GM12891 (cell line): ENCODE measurements at regions not wholly inside any gene's neighbourhood (a gene's known extent, or its start where the extent isn't known, plus 50 kb on each side); places are given as distances from the start of the nearest gene placed in this dataset.

Source experiments
- DNase-seq: peaks from one replicate; pipeline ENCODE4 v3.0.0; 2011; ENCODE audit warnings: low spot score; ENCODE audit not compliant: insufficient read length
- FAIRE-seq: peaks from 2 replicates; lab custom pipeline; 2011; peaks lifted over from hg19 to GRCh38; lab: Jason Lieb, UNC
- PAX5 ChIP-seq: IDR thresholded peaks from 2 replicates; pipeline ENCODE4 v1.6.1; 2011; ENCODE audit warnings: low read length, moderate library complexity, mild to moderate bottlenecking; ENCODE audit not compliant: insufficient read depth, severe bottlenecking
- POLR2A ChIP-seq: IDR thresholded peaks from 2 replicates; pipeline ENCODE4 v1.6.1; 2011; ENCODE audit warnings: low read depth, low read length, control low read depth
- POLR2AphosphoS5 ChIP-seq: IDR thresholded peaks from 2 replicates; pipeline ENCODE4 v1.6.1; 2011; ENCODE audit warnings: low read depth, low read length, control low read depth
- POU2F2 ChIP-seq: IDR thresholded peaks from 2 replicates; pipeline ENCODE4 v1.6.1; 2011; ENCODE audit warnings: low read depth, mild to moderate bottlenecking, control low read depth, low read length, moderate library complexity
- SPI1 ChIP-seq: IDR thresholded peaks from 2 replicates; pipeline ENCODE4 v1.6.1; 2011; ENCODE audit warnings: low read depth, low read length, control low read depth
- TAF1 ChIP-seq: IDR thresholded peaks from 2 replicates; pipeline ENCODE4 v1.6.1; 2011; ENCODE audit warnings: low read depth, low read length, control low read depth

DNA sequence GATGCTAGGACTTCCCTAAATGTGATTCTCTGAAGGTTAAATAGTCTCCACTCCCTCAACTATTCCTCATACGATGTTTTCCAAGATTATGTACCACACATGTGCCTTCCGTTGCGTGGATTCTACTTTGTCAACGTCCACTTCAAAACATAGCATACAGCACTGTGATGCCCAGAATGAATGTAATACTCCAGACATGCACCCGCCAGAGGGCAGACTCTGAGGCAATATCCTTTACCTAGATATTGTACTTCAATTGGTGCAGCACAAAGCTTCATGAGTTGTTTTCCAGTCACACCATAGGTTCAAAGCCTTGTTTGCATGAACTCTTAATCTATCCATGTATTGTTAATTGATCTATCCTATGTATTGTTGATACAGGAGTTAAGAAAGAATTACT is 201.0 kb upstream of the NABP1 start:
- FAIRE-seq (no peak), DNase-seq (no peak)
- TF ChIP-seq TAF1 (no peak), POU2F2 (no peak), POLR2A (no peak), SPI1 (no peak), POLR2AphosphoS5 (no peak), PAX5 (no peak)

DNA sequence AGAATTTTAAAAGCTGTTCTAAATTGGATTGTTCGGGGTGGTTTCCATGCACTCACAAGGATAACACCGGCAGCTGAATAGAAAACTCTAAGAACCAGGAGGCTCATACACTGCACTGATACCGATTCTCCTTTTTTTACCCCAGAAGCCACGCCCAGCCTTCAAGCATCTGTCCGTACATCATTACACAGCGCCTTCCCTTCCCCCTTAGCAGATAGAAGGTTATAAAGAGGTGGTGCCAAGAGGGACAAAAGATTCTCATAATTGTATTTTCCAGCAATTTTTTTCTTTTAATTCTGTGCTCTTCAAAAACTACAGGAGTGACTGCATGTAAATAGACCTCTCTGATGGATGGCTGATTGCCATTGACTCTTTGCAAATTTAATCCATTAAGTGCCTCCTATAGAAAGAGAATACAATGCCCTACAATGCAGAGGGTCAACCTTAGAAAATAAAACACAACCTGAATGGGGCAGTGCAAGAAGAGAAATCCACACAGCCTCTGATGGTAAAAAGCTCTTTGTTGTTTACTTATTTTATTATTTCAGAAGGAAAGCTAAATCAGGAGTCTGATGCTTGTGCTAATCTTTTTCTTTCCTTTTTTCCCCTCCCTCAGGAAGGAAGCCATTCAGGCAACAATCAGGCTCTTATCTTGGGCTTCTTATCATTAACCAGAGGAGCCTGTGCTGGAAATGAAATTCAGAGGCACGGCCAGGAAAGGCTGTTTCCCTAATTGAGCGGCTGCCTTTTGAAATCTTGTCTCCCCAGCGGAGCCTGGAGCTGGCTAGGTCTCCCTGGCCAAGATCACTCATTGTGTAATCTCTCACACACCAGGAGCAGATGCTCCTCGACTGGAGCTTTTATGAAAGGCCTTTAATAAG is 198.9 kb upstream of the NABP1 start:
- no peak for DNase-seq
- TF ChIP-seq SPI1: no peak
- no peak for TF ChIP-seq TAF1
- no peak for TF ChIP-seq POLR2A
- no peak for TF ChIP-seq PAX5
- TF ChIP-seq POU2F2: no peak
- no peak for TF ChIP-seq POLR2AphosphoS5
- no peak for FAIRE-seq

DNA sequence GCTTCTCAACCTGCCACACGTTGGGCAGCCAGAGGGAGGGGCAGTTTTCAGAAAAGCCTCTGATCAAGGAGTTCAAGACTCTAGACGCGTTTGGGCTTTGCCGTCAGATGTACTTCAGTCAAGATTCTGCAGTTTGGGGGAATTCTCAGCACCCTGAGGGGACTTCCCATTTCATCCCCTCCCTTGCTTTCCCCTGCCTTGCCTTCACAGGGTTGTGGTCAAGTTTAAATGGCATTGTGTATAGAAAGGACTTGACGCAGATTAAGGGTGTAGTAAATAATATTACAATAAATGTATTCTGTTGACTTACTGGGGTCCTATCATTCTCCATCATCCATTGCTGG is 198.3 kb upstream of the NABP1 start:
- FAIRE-seq (no peak), DNase-seq (no peak)
- TF ChIP-seq PAX5 (no peak), TAF1 (no peak), POLR2A (no peak)

DNA sequence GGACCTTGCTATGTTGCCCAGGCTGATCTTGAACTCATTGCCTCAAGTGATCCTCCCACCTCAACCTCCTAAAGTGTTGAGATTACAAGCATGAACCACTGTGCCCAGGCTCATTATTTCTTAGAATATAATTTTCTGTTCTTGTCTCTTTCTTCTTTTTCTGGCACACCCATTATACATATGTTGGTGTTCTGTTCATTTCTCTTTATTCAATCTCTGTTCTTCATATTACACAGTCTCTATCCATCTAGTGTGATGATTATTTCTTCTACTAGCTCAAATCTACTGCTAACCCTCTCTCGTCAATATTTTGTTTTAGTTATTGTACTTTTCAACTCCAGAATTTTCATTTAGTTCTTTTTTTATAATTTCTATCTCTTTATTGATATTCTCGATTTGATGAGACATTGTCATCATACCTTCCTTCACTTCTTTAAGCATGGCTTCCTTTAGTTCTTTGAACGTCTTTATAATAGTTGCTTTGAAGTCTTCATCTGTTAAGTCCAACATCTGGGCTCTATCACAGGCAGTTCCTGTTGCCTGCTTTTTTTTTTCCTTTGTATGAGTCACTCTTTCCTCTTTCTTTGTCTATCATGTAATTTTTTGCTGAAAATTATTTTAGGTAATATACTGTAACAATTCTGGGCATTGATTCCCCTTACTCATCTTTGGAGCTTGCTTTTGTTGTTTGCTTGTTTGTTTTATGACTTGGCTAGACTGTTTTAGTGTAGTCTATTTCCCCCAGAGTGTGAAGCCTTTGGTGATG is 196.4 kb upstream of the NABP1 start:
- TF ChIP-seq TAF1 (no peak), PAX5 (no peak), POU2F2 (no peak), POLR2AphosphoS5 (no peak), POLR2A (no peak), SPI1 (no peak)
- FAIRE-seq: no peak
- DNase-seq: no peak

GRCh38 chr2:191483117-191483516 is 194.8 kb upstream of the NABP1 start:
- FAIRE-seq (no peak), DNase-seq (no peak)
- TF ChIP-seq POLR2AphosphoS5 (no peak), PAX5 (no peak), POU2F2 (no peak), POLR2A (no peak), TAF1 (no peak), SPI1 (no peak)

DNA sequence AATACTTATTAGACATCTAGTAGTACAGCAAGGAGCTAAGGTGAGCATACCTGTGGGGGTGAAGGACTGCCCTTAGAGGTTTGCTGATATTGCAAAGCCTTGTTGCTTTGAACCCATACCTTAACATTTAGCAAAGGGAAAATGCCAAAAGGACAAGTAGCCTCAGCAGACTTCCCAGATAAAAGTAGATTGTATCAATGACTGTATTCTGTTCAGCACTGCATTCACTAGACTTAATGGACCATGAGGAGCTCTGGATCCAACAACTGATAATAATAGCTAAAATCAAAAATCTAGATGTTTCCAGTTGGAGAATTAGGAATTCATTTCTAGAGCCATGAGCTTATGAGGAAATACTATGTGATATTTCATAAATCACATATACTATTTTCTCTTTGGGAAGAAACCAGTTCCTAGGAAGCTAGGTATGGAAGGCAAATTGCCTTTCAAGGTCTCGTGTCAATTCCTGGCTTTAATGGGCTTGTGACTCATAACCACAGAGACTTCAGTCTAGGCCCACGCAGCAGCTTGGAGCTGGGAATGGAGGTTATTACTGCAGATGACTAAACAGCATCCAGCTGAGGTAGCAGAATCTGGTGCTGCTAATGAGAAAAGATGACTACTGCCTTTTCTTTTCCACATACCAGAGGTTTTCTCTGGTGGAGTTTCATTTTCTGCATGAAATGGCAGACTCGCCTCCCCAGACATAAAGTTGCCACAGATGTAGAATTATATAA is 191.2 kb upstream of the NABP1 start:
- no peak for FAIRE-seq
- no peak for DNase-seq
- TF ChIP-seq SPI1: no peak
- no peak for TF ChIP-seq POU2F2
- TF ChIP-seq POLR2AphosphoS5: no peak

- FAIRE-seq (no peak), DNase-seq (no peak)
- TF ChIP-seq PAX5 (no peak), TAF1 (no peak), POU2F2 (no peak), POLR2AphosphoS5 (no peak), SPI1 (no peak), POLR2A (no peak)
These were observed 189.8 kb upstream of the NABP1 start for GRCh38 chr2:191488135-191488534.

GRCh38 chr2:191489177-191489576 is 188.8 kb upstream of the NABP1 start:
- FAIRE-seq: no peak
- no peak for TF ChIP-seq POLR2A
- no peak for TF ChIP-seq SPI1
- TF ChIP-seq POU2F2: no peak
- TF ChIP-seq PAX5: no peak
- no peak for TF ChIP-seq POLR2AphosphoS5
- no peak for DNase-seq

DNA sequence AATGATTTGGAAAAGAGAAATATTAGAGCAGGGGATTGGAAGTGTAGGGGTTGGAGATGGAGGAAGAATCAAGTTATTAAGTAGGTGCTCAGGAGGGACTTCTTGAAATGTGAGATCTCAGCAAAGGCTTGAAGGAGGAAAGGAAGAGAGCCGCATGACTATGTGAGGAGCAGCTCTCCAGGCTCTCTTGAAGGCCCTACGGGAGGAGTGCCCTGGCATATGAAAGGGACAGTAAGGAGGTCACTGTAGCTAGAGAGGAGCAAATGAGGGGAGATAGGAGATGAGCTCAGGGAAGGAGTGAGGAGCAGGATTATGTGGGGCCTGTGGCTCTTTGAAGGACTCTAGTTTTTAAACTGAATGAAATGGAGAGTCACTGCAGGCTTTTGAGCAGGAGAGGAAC is 181.1 kb upstream of the NABP1 start:
- TF ChIP-seq PAX5 (no peak), TAF1 (no peak), SPI1 (no peak), POLR2AphosphoS5 (no peak), POU2F2 (no peak), POLR2A (no peak)
- no peak for FAIRE-seq

DNA sequence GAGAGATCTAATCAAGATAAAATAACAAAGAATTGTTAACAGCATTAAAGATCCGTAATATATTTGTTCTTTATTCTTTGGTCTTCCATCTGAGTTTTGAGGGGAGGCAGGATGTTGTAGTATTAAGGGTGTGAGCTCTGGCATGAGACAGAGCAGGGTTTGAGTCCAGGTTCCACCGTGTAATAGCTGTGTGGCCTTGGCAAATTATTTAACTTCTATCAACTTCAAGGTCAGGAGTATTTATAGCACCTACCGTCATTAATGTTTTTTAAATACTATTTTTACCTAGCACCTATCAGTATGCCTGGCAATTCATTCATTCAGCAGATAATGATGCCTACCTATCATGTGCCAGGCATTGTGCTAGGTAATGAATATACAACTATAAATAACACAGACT is 180.1 kb upstream of the NABP1 start:
- FAIRE-seq (no peak), DNase-seq (no peak)
- TF ChIP-seq PAX5 (no peak), SPI1 (no peak), POLR2AphosphoS5 (no peak)

More for the DNA sequence above, 181.1 kb upstream of the NABP1 start:
- no peak for DNase-seq
